ENCODE measurements at regions not wholly inside any gene's neighbourhood (a gene's known extent, or its start where the extent isn't known, plus 50 kb on each side); places are given as distances from the start of the nearest gene placed in this dataset.

DNA sequence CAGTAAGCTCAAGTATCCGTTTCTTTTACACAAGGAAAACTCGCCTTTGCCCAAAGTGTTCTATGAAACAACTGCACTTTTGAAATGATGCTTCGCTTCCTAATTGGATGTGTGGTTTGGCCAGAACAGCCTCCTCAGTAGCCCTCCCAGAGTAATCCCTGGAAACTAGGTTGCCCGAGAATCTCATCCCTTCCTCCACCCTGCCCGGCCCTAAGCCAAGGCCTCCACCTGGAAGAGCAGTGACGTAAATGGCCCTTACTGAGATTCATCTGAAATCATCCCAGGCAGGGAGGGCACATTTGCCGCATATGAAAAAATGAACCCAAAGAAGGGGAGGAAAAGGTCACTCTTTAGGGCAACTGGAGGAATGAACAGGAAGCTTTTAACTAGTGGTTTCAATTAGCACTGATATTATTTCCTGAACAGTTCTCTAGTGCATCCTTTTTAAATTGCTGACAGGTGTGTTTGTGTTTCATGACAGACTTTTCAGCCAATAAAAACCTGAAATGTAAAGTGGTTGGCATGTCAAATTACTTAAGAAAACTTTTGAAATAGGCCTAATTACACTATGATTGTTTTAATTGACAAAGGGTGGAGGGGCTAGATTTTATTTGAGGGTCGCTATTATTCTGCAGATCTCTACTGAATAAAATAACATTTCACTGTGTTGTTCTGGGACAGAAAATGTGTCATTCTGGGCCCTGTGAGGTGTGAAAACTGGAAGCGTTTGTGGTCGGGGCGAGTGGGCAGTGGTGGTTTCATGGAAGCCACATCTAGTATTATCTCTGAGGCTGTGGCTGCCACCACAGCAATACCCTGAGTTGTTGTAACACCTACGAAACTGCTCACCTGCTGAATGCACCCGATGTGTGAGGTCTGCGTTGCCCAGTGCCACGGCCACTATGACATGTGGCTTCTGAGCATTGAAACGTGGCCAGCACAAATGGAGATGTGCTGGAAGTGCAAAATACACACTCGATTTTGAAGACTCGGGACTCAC is 112.1 kb downstream of the ZIC5 start:
- TF ChIP-seq, protein P1, sequence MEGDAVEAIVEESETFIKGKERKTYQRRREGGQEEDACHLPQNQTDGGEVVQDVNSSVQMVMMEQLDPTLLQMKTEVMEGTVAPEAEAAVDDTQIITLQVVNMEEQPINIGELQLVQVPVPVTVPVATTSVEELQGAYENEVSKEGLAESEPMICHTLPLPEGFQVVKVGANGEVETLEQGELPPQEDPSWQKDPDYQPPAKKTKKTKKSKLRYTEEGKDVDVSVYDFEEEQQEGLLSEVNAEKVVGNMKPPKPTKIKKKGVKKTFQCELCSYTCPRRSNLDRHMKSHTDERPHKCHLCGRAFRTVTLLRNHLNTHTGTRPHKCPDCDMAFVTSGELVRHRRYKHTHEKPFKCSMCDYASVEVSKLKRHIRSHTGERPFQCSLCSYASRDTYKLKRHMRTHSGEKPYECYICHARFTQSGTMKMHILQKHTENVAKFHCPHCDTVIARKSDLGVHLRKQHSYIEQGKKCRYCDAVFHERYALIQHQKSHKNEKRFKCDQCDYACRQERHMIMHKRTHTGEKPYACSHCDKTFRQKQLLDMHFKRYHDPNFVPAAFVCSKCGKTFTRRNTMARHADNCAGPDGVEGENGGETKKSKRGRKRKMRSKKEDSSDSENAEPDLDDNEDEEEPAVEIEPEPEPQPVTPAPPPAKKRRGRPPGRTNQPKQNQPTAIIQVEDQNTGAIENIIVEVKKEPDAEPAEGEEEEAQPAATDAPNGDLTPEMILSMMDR (conservative IDR thresholded peaks at IDR 0.05), result no peak
- TF ChIP-seq ZFX (IDR thresholded peaks at IDR 0.05), result no peak
- H3K27ac ChIP-seq, result no peak overlapping the region

DNA sequence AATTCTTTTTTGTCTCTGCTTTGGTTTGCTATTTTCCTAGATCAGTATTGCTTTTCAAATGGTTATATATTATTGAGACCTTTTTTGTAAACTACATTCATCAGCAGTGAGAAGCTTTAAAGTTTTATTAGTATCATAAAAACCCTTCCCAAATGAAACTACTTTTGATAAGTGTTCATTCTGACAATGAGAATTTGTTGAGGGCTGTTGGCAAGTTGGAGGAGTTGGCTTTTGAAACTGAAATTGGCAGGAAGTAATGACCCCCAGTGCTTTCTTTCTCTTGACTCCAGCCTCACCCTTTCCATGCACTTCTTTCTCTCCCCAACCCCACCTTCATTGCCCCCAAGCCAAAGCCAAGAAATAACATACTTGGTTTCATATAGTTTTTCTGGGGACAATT is 113.8 kb downstream of the ZIC5 start:
- H3K27ac ChIP-seq, result no peak overlapping the region
- TF ChIP-seq, protein P1 (conservative IDR thresholded peaks at IDR 0.05), result no peak
- no peak for TF ChIP-seq ZFX (IDR thresholded peaks at IDR 0.05)

DNA sequence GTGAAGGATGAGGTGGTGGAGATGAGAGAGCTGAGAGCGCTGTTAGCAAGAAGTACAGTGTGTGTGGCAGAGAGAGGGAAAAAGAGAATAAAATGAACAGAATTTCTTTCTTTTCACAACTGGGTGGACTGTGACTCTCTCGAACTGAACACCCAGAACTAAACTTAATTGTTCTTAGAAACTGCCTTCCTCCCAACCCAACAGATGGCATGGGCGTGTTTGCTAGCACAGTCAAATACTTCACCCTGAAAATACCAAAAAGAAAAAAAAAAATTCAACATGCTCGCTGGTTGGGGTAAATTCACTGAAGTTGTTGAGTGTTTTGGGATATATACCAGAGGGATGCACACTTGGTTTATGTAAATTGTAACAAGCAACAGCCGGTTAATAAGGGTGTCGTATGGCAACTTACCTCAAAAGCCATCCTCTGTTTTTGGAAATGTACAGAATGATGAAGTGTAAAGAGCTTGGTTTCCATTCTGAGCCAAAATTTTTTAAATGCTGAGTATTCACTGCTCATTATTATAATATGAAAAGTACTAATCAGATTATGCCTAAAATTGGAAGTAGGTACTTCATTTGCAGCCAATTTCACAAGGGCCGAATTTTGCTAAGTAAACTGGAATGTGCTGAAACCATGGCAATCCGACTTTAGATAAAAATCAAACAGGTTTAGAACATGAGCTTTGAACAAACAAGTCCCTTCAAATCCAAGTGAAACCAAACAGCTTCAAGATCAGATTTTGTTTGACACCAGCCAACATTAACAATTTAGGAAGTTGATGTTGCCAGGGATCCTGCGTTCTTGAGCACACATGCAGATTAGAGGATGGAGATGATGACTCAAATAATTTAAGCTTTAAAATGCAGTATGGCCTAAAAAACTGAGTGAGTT is 115.8 kb downstream of the ZIC5 start:
- TF ChIP-seq, protein P1 (conservative IDR thresholded peaks at IDR 0.05), result no peak
- no peak for TF ChIP-seq ZFX (IDR thresholded peaks at IDR 0.05)

DNA sequence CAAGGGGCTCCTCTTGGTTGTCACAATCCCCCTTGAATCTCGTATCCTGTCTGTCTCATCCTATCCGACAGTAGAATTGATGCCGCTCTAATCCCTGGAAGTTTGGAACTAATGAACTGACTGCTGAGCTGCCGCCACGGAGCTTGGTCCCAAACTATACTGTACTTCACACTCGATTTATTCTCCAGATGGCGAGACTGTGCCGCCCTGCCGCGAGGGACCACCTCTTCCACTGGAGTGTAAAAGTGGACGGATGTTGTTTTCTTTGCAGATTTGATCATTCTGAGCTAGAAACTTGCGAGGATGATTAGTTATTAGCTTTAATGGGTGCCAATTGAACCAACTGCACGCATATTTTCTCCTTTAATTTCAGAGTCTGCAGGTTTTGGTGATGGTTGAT is 117.2 kb downstream of the ZIC5 start:
- H3K27ac ChIP-seq, result no peak overlapping the region
- no peak for TF ChIP-seq ZFX (IDR thresholded peaks at IDR 0.05)
- TF ChIP-seq, protein P1 (conservative IDR thresholded peaks at IDR 0.05), result no peak

More for the DNA sequence above, 115.8 kb downstream of the ZIC5 start:
- no peak overlapping the region; the same call in 1 of the 2 replicates for H3K27ac ChIP-seq

DNA sequence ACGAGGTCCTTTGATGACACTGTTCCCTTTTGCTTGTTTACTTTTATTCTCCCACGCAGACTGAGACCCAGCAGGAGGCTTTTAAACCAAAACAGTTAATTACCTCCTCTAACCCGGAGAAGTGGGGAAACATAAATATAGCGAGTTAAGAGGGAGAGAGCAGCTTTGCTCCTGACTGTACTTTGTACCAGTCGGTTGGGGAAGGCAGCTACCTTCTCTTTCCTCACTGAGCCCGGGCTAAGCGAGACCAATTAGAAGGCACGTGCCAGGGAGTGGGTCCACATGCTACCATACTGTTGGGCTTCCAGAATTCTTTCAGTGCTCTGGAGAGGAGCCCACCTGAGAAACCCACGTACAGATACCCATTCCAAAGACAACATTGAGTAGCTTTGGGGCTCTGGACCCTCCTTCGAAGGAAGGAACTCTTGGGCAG is 124.2 kb downstream of the ZIC5 start:
- no peak overlapping the region for H3K27ac ChIP-seq
- TF ChIP-seq ZFX (IDR thresholded peaks at IDR 0.05), result no peak
- TF ChIP-seq, protein P1 (conservative IDR thresholded peaks at IDR 0.05), result no peak

DNA sequence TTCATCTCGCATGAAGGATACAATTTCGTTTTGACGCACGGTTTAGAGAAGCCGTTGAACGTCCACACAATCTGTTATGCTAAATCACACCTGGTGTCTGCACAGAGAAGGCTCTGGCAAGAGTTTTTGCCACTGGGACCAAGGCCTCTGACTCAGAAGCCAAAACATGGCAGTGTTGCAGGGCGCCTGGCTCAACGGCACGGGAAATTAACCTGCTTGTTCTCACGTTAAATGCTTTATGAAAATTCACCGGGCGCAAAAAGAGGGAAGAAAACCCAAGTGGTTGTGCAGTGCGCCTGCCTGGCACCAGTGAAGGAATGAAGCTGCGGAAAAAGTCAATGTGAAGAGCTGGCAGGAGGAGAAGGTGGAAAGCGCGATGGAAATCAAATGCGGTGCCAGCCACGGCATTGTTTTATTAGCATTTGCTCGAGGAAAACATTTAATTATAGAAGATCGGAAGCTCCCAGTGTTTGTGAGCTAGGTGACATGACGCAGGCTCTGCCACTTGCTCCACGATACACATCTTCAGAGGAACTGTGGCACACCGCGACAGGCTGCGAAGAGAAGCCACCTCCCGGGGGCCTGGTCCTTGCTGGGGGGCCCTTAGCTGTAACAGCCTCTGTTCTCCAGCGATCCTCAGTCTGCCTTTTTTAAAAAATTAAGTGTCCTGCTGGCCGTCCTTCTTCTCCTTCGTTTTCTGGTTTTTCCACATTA is 126.2 kb downstream of the ZIC5 start:
- H3K27ac ChIP-seq, result no peak overlapping the region
- no peak for TF ChIP-seq ZFX (IDR thresholded peaks at IDR 0.05)

DNA sequence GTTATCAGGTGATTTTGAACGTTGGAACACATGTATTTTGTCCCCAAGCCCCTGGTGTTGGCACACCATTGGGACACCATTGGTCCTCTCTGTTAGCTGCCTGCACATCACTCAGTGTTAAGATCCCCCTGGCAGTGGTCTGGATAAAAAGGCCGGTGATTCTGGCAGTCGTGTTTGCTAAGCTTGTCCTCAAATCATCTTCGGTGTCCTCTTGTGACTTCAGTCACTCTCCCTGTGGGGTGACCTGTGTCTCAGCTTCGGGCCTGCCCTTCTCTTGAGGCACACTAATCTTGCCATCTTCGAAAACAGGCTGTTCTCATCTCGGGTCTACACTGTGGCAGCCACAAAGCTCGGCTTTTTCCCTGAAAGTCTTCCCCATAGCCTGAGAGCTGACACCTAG is 127.1 kb downstream of the ZIC5 start:
- H3K27ac ChIP-seq, result no peak overlapping the region

More for the DNA sequence above, 127.1 kb downstream of the ZIC5 start:
- no peak for TF ChIP-seq ZFX (IDR thresholded peaks at IDR 0.05)
- TF ChIP-seq, protein P1 (conservative IDR thresholded peaks at IDR 0.05), result no peak

Measured in C4-2B (cell line).